SIG-M5 (cell line): ENCODE measurements at regions not wholly inside any gene's neighbourhood (a gene's known extent, or its start where the extent isn't known, plus 50 kb on each side); places are given as distances from the start of the nearest gene placed in this dataset.

ENCODE experiments used
- DNase-seq: peaks from one replicate; lab custom pipeline; 2025; lab: John Stamatoyannopoulos, UW

DNA sequence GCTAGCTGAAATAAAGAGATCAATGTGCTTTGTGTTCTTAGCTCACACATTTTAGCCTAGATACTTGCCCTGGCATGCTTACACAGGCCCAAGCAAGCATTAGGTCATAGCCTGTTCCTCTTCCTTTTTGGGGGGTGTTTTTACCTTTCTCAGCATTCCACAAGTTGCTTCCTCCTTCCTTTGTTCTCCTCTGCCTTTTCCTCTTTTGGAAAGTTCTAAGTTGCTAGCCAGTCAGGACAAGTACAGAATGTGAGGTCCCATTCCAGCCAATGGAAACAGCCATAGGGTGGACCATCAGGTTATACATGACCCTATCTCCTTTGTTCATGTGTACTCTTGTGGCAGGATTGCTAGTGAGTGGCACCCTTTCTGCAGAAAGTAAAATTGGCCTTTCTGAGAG is 154.9 kb downstream of the RASSF9 start:
- DNase-seq: no peak

DNA sequence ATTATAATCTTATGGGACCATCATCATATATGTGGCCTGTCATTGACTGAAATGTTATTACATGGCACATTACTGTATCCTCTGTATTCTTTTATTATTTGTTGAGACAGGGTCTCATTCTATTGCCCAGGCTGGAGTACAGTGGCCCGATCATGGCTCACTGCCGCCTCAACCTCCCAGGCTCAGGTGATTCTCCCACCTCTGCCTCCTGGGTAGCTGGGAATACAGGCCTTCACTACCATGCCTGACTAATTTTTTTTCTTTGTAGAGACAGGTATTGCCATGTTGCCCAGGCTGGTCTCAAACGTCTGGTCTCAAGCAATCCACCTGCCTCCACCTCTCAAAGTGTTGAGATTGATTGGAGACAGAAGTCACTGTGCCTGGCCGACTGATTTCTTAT is 153.2 kb downstream of the RASSF9 start:
- no peak for DNase-seq

- no peak for DNase-seq
Observed at GRCh38 chr12:85688837-85689236, 147.4 kb downstream of the RASSF9 start.

- DNase-seq: no peak
Observed at GRCh38 chr12:85690146-85690545, 146.1 kb downstream of the RASSF9 start.

DNA sequence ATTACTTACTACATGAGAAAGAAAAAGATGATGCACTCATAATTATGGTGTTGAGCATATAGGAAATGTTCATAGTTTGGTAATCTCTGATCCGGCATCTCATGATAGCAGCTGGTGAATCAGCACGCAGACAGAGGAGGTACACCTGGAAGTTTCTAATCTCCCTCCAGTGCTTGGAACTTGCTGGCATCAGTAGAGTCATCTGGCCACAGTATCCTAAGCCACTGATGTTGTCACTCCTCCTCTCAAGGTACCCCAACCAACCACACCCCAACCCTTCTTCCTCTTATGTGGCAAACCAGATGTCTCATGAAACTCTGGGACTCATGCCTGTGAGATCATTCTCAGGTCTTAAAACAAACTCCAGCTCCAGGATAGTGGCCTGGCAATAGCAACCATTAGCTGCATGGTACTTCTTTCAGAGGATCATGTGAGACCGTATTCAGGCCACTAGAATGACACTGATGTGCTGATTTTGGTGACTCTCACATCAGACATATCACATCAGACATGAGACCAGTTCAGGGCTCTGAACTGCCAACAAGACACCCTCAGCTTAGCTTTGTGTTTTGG is 143.0 kb downstream of the RASSF9 start:
- DNase-seq: no peak

- no peak for DNase-seq
Observed at GRCh38 chr12:85695097-85695715, 141.0 kb downstream of the RASSF9 start.

- DNase-seq: no peak
Observed at GRCh38 chr12:85697003-85697402, 139.2 kb downstream of the RASSF9 start.

DNA sequence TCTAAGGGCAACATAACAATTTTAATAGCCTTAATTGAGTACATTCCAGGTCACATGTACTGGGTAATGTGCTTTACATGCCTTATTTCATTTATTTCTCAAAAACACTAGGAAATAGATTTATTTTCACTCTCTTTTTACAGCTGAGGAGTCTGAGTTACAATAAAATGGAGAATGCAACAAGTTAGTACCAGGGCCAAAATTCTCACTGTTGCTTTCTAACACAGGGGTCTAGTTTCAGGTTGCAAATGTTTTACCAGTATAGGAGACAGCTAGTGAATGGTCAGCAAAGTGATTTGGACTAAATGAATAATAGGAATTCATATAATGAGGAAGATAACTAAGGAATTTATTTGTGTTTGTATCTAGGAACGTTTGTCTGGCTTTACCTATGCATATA is 137.3 kb downstream of the RASSF9 start:
- no peak for DNase-seq

GRCh38 chr12:85708775-85709174 is 127.4 kb downstream of the RASSF9 start:
- DNase-seq: no peak

GRCh38 chr12:85711735-85712390 is 124.3 kb downstream of the RASSF9 start:
- DNase-seq: no peak

GRCh38 chr12:85713373-85713772 is 122.8 kb downstream of the RASSF9 start:
- DNase-seq: no peak

DNA sequence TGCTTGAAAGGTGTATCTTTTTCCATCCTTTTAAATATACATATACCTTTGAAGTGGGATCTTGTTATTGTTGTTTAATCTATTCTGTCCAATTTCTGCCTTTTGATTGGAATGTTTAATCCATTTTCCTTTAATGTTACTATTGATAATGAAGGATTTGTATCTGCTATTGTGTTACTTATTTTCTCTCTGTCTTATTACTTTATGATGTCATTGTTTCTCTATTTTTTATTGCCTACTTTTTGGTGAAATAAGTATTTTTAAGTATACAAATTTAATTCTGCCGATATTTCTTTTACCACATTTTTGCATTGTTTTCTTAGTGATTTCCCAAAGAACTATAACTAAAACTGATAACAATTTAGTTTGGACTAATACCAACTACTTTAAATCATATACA is 121.8 kb downstream of the RASSF9 start:
- no peak for DNase-seq

GRCh38 chr12:85720308-85721033 is 115.7 kb downstream of the RASSF9 start:
- DNase-seq: no peak

DNA sequence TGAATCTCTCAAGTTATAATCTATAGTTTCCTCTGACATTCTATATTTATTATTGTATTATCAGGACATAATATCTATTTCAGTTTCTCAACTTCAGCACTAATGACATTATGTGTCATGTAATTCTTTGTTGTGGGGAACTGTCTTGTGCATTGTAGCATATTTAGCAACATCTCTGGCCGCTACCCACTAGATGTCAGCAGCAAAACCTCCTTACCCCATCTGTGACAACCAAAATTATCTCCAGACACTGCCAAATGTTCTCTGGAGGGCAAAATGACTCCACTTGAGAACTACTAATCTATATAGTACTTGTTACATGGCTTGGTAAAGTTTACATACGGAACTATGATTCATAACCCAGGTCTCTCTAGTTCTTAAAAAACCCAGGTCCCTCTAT is 110.2 kb downstream of the RASSF9 start:
- no peak for DNase-seq

- no peak for DNase-seq
Observed at GRCh38 chr12:85733221-85733840, 102.9 kb downstream of the RASSF9 start.

DNA sequence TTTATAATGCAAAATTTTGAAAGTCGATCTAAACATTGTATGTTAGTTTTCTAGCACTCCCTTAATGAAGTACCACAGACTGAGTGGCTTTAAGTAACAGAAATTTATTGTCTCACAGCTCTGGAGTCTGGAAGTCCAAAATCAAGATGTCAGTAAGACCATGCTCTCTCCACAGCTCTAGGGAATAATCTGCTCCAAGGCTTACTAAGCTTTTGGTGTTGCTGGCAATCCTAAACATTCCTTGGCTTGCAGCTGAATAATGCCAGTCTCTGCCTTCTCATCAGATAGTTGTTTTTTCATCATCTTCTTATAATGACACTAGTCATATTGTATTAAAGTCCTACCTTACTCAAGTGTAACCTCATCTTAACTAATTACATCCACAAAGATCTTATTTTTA is 102.2 kb downstream of the RASSF9 start:
- DNase-seq: no peak

DNA sequence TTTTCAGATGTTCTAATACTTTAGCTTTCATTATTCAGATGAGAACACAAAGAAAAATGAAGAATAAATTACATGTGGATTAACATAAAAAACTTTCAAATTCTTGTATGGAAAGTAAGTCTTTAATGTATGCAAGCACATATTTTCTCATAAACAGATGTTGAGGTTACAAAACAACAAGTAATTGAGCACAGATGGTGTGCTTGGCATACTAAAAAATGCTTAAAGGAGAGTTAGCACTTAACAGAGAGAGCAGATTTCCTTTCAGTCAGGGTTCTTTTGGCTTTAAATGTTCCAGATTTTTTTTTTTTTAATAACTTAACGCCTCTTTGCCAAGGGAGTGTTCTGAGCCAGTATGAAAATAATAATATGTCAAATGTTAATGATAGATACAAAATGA is 96.0 kb downstream of the RASSF9 start:
- DNase-seq: no peak

DNA sequence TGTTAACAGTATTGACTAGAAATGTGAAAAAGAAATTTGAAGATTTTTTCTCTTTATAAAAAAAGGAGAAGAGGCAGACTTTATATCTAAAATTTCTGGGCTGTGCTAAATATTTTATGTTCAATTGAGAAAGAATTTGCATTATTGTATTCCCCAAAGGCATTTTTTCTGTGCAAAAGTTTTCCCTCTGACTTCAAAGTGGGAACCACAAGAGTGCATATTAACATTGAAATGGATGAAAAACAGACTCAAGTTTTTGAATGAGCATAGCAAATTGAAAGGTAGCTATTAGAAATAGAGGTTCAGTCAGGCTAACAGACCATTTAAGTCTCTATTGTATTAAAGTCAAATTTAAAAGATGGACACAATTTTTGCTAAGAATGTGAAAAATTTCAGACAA is 95.2 kb downstream of the RASSF9 start:
- DNase-seq: no peak

DNA sequence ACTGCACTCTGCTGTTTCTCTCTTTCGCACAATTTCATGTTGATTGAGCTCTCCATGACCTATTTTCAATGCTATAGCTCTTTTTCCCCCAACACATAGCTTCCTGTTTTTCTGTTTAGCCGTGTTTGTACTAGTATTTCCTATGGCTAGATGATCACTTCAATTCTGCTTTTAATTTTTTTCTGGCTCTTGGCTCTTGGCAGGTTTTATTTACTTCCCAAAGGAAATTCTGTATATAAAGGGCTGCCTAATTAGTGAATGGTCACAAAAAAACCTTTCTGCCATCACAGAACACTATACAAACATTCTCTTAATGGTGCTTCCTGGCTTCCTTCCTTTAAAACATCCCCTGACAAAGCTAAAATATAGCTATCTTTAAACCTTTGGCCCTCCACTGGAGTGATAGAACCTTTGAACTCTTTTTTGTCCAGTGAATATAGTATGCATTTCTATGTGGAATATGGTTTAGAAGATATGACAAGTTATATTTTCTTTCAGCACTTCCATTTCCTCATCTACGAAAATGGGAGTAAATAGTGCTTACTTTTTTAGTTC is 88.2 kb downstream of the RASSF9 start:
- no peak for DNase-seq
